ENCODE measurements at regions not wholly inside any gene's neighbourhood (a gene's known extent, or its start where the extent isn't known, plus 50 kb on each side); places are given as distances from the start of the nearest gene placed in this dataset.

DNA sequence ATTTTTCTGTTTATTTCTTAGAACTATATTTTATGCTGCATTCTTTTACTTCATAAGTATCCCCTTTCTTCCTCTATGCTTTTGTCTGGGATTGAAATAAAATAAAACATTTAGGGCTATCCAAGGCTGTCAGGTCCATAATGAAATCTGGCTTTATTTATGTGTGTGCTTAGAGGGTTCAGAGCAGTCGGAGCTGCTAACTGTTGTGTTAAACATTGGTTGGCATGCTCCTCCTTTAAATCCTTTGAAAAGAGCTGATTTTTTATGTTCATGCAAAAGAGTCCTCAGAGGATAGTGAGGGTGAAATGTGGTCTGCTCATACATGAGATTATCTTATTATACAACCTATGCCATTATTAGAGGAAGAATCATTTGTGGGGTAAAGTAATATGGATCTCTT lies 322.3 kb upstream of the E2F7 start:
- DNase-seq (ENCODE audit: insufficient read length) (no peak), FAIRE-seq (no peak)
- TF ChIP-seq POLR2AphosphoS5 (IDR thresholded peaks at IDR 0.05; ENCODE audit: low read depth, low read length) = no peak
- TF ChIP-seq TAF1 (IDR thresholded peaks at IDR 0.05; ENCODE audit: borderline replicate concordance, low read depth, low read length) = no peak
- TF ChIP-seq POLR2A (IDR thresholded peaks at IDR 0.05; ENCODE audit: low read depth, low read length) = no peak

DNA sequence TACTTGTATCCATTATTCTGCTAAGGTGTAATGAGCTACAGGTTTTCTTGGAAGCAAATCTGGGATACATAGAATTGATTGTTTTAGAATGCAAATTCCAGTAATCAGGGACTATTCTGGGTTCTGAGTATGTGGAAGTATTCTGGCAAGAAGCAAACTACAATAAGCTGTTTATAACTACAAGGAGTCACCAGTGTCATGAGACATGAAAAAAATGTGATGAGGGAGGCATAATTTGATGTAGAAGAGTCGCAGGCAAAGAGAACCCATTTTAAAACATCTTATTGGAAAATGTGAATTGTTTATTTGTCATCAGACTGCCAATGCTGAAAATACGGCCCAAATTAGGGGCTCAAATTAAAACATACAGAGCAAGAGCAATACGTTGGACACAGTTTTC lies 321.8 kb upstream of the E2F7 start:
- FAIRE-seq = no peak
- TF ChIP-seq TAF1 (IDR thresholded peaks at IDR 0.05; ENCODE audit: borderline replicate concordance, low read depth, low read length) (no peak), POLR2A (IDR thresholded peaks at IDR 0.05; ENCODE audit: low read depth, low read length) (no peak), POLR2AphosphoS5 (IDR thresholded peaks at IDR 0.05; ENCODE audit: low read depth, low read length) (no peak)
- no peak for DNase-seq (ENCODE audit: insufficient read length)

DNA sequence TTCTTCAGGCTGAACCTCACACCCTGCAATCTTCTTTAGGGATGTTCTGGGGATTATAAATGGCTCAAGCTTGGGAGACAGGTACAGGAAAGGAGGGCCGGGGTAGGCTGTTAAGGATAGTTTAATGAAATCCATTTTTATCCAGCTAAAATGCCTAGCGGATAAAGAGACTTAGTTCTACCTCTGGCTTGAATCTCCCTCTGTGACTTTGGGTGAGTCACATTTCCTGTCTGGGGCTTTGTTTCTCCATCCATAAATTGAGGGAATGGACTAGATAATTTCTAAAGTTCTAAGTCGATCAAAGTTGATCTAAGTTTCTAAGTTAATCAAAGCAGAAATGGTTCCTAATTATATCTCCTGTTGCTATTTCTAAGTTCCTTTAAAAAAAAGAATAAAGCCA lies 319.6 kb upstream of the E2F7 start:
- TF ChIP-seq POLR2A (IDR thresholded peaks at IDR 0.05; ENCODE audit: low read depth, low read length) (no peak), TAF1 (IDR thresholded peaks at IDR 0.05; ENCODE audit: borderline replicate concordance, low read depth, low read length) (no peak), POLR2AphosphoS5 (IDR thresholded peaks at IDR 0.05; ENCODE audit: low read depth, low read length) (no peak)
- FAIRE-seq = no peak
- no peak for DNase-seq (ENCODE audit: insufficient read length)

DNA sequence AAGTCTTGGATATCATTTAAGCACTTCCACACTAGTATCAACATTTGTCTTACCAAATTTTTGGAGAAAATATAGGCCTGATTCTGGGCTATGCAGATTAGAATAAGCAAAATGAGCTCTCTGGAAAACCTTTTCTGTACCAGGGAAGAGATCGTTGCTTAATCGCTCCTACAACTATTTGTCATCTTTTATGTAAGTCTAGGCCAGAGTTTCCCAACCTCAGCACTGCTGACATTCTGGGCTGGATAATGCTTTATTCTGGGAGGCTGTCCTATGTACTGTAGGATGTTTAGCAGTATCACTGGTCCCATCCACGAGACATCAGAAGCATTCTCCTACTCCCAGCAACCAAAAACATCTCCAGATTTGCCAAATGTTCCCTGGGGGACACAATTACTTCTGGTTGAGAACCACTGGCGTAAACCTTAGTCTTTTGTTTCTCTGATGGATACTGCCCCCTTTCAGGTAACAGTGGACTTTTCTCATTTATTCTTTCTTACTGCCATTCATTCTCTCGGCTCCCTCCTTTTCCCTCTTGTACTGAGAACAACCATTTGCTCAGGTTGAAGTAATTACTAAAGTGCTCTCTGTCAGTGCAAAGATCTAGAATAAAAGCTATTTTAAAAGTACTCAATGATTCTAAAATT lies 316.9 kb upstream of the E2F7 start:
- no peak for DNase-seq (ENCODE audit: insufficient read length)
- FAIRE-seq = no peak
- TF ChIP-seq POLR2A (IDR thresholded peaks at IDR 0.05; ENCODE audit: low read depth, low read length) (no peak), TAF1 (IDR thresholded peaks at IDR 0.05; ENCODE audit: borderline replicate concordance, low read depth, low read length) (no peak), POLR2AphosphoS5 (IDR thresholded peaks at IDR 0.05; ENCODE audit: low read depth, low read length) (no peak)

DNA sequence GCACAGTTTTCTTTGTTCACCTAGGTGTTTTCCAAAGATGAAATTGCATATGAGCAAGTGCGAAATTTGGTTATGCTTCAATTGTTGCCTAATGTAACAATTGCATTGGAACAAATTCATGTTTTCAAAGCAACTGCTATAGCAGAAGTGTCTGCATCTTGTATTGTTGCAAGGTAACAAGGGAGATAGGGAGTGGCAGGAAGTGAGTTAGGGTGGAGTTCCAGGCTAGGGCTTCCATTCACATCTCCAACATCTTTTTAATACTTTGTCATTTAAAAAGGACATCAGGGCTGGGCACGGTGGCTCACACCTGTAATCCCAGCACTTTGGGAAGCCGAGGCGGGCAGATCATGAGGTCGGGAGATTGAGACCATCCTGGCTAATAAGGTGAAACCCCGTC lies 312.3 kb upstream of the E2F7 start:
- no peak for TF ChIP-seq POLR2AphosphoS5 (IDR thresholded peaks at IDR 0.05; ENCODE audit: low read depth, low read length)
- no peak for TF ChIP-seq TAF1 (IDR thresholded peaks at IDR 0.05; ENCODE audit: borderline replicate concordance, low read depth, low read length)
- TF ChIP-seq POLR2A (IDR thresholded peaks at IDR 0.05; ENCODE audit: low read depth, low read length) = no peak
- DNase-seq (ENCODE audit: insufficient read length) = no peak
- FAIRE-seq = no peak

DNA sequence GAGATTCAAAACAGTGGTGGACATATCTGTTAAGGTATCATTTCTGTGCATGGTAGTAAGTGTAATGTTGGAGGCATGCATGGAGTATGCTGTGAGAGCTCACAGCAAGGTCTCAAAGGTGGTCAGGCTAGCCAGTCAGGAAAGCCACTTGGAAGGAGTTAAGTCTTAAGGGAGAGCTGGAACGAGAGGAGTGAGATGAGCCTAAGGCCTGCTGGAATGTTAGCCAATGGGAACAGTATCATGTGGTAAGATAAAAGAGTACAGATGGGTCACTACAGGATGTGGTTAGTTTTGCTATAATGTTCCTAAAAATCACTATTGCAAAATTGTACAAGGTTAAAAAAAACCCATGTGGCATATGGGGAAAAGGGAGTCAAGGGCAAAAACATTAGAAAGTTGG lies 311.7 kb upstream of the E2F7 start:
- DNase-seq (ENCODE audit: insufficient read length) (no peak), FAIRE-seq (no peak)
- TF ChIP-seq TAF1 (IDR thresholded peaks at IDR 0.05; ENCODE audit: borderline replicate concordance, low read depth, low read length) (no peak), POLR2A (IDR thresholded peaks at IDR 0.05; ENCODE audit: low read depth, low read length) (no peak)

DNA sequence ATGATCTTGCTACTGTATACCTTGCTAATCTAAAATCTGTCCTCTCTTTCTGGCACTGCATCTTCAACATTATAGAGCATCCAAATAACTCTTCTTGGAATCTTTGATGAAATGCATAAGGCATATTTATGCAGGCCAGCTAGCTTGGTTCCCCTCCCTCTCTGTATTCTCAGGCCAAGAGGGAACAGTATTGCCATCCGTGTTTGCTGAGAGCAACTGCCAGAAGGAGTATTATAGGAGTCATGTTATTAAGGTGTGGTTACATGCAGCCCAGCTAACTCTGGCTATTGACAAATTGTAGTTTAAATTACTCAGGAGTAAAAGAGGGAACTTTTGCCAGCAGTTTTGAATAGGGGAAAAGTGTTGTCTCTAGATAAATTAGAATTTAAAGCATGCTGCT lies 309.3 kb upstream of the E2F7 start:
- DNase-seq (ENCODE audit: insufficient read length) (no peak), FAIRE-seq (no peak)
- no peak for TF ChIP-seq TAF1 (IDR thresholded peaks at IDR 0.05; ENCODE audit: borderline replicate concordance, low read depth, low read length)
- no peak for TF ChIP-seq POLR2AphosphoS5 (IDR thresholded peaks at IDR 0.05; ENCODE audit: low read depth, low read length)
- TF ChIP-seq POLR2A (IDR thresholded peaks at IDR 0.05; ENCODE audit: low read depth, low read length) = no peak

DNA sequence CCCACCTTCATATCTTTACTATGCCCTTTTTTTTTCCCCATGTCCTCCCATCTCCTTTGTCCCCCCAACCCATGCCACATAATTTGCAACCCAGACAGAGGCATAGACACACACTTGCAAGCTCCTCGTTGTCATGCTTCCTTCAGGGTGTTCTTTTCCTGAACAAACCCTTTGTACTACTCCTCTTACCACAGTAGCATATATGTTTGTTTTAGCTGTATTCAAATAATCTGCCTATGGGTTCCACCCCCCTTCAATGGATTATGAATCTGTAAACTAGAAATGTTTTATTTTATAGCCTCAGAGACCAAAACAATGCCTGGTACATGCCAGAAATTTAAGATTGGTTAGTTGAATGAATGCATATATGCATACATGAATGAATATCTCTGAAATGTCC lies 307.1 kb upstream of the E2F7 start:
- no peak for FAIRE-seq
- no peak for TF ChIP-seq POLR2A (IDR thresholded peaks at IDR 0.05; ENCODE audit: low read depth, low read length)
- no peak for TF ChIP-seq TAF1 (IDR thresholded peaks at IDR 0.05; ENCODE audit: borderline replicate concordance, low read depth, low read length)
- TF ChIP-seq POLR2AphosphoS5 (IDR thresholded peaks at IDR 0.05; ENCODE audit: low read depth, low read length) = no peak
- DNase-seq (ENCODE audit: insufficient read length) = no peak

DNA sequence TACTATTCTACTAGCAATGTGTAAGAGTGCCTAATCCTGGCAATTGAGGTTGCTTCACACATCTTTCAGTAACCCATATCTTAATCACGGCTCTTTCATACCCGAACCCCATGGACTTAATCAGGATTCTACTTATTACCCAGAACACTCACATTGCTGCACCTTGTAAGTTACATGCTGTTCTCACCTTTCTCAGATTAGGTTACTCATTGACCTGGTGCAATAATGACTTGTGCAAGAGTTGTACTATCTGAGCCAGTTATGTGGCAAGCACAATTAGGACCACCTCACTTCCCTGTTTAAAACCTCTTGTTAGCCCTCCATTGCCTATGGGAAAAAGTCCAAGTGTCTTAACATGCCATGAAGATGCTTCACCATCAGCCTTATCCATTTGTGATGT lies 306.7 kb upstream of the E2F7 start:
- no peak for DNase-seq (ENCODE audit: insufficient read length)
- no peak for TF ChIP-seq TAF1 (IDR thresholded peaks at IDR 0.05; ENCODE audit: borderline replicate concordance, low read depth, low read length)
- TF ChIP-seq POLR2AphosphoS5 (IDR thresholded peaks at IDR 0.05; ENCODE audit: low read depth, low read length) = no peak
- no peak for TF ChIP-seq POLR2A (IDR thresholded peaks at IDR 0.05; ENCODE audit: low read depth, low read length)
- FAIRE-seq = no peak

DNA sequence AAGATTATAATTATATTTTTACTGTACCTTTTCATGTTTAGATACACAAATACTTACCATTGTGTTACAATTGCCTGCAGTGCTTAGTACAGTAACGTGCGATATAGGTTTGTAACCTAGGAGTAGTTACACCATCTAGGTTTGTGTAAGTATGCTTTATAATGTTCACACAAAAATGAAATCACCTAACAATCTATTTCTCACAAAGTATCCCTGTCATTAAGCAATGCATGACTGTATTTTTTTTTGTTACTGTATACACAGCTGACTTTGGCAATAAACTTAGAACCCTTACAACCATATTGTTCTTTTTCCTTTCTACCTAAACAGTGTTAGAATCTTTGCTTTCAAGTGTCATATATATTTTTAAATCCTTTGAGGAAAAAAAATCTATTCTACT lies 303.0 kb upstream of the E2F7 start:
- no peak for TF ChIP-seq POLR2A (IDR thresholded peaks at IDR 0.05; ENCODE audit: low read depth, low read length)
- no peak for TF ChIP-seq POLR2AphosphoS5 (IDR thresholded peaks at IDR 0.05; ENCODE audit: low read depth, low read length)
- TF ChIP-seq TAF1 (IDR thresholded peaks at IDR 0.05; ENCODE audit: borderline replicate concordance, low read depth, low read length) = no peak
- no peak for FAIRE-seq
- no peak for DNase-seq (ENCODE audit: insufficient read length)

DNA sequence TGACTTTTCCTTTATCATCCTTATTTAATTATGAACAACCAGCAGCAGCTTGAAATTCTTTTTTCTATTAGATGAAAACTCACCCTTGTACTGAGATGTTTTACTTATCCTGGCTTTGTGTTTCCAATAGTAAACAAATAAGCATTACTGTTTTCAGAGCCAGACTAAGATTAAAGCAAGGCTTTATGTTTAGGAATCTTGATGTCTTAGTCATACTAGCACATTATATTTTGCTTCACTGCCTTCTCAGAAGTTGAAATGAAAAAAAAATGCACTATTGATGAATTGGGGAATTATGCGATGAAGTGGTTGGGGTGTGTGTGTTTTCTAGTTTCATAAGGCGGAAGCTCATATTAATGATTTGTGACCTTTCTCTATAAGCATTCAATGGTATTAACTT lies 301.2 kb upstream of the E2F7 start:
- no peak for TF ChIP-seq TAF1 (IDR thresholded peaks at IDR 0.05; ENCODE audit: borderline replicate concordance, low read depth, low read length)
- no peak for TF ChIP-seq POLR2AphosphoS5 (IDR thresholded peaks at IDR 0.05; ENCODE audit: low read depth, low read length)
- no peak for TF ChIP-seq POLR2A (IDR thresholded peaks at IDR 0.05; ENCODE audit: low read depth, low read length)
- FAIRE-seq (no peak), DNase-seq (ENCODE audit: insufficient read length) (no peak)

DNA sequence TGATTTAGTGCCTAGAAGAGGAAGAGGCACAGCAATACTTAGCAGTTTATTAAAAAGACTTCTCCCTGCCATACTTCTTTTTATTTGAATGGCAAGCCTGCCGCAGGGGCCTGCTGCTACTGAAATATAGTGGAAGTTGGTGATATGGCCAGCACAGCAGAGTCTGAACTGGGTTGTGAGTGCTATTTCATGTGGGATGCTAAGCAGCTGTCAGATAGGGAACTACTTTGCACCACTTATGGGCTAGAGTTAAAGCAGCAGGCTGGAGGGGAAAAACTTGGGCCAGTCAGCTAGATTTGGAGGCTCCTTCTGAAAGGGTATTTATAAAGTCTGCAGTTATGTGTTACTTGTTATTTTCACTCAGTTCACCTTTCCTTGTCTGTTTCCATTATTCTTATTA lies 299.0 kb upstream of the E2F7 start:
- TF ChIP-seq POLR2AphosphoS5 (IDR thresholded peaks at IDR 0.05; ENCODE audit: low read depth, low read length) (no peak), POLR2A (IDR thresholded peaks at IDR 0.05; ENCODE audit: low read depth, low read length) (no peak), TAF1 (IDR thresholded peaks at IDR 0.05; ENCODE audit: borderline replicate concordance, low read depth, low read length) (no peak)
- no peak for FAIRE-seq

More for the DNA sequence above, 299.0 kb upstream of the E2F7 start:
- DNase-seq (ENCODE audit: insufficient read length) = no peak

All from GM12892 (cell line).